Astrocyte (in vitro differentiated cells and primary cell): ENCODE measurements at regions not wholly inside any gene's neighbourhood (a gene's known extent, or its start where the extent isn't known, plus 50 kb on each side); places are given as distances from the start of the nearest gene placed in this dataset.
"Not testable (repeated sequence)": the region's sequence is repeated elsewhere in the genome, so short reads cannot be mapped to it uniquely, and the experiment has no call there.

Experiments used
- DNase-seq: peaks from one replicate; pipeline ENCODE4 v3.0.0-alpha.2; 2010; ENCODE audit warnings: low read depth
- FAIRE-seq: peaks from 2 replicates; lab custom pipeline; 2011; peaks lifted over from hg19 to GRCh38; lab: Jason Lieb, UNC
- H2AFZ ChIP-seq: 2 replicates; pipeline ENCODE4 v1.6.0; 2012; ENCODE audit warnings: low read depth, low read length, inconsistent platforms
- H3K27ac ChIP-seq: 2 replicates; pipeline ENCODE4 v1.5.1; 2011; ENCODE audit warnings: low read depth, low read length, inconsistent platforms
- H3K27me3 ChIP-seq: 2 replicates; pipeline ENCODE4 v1.6.0; 2011; ENCODE audit warnings: low read length, inconsistent platforms; ENCODE audit not compliant: insufficient read depth
- H3K36me3 ChIP-seq: 2 replicates; pipeline ENCODE4 v1.5.1; 2011; ENCODE audit warnings: low read length, inconsistent platforms; ENCODE audit not compliant: insufficient read depth
- H3K4me1 ChIP-seq: 2 replicates; pipeline ENCODE4 v1.5.1; 2011; ENCODE audit warnings: low read length, inconsistent platforms; ENCODE audit not compliant: insufficient read depth
- H3K4me2 ChIP-seq: 2 replicates; pipeline ENCODE4 v1.6.0; 2012; ENCODE audit warnings: low read length, inconsistent platforms
- H3K4me3 ChIP-seq: 2 replicates; pipeline ENCODE4 v1.5.1; 2011; ENCODE audit warnings: low read depth, mild to moderate bottlenecking, low read length, inconsistent platforms; ENCODE audit not compliant: insufficient read depth
- H3K79me2 ChIP-seq: 2 replicates; pipeline ENCODE4 v1.6.0; 2012; ENCODE audit warnings: mild to moderate bottlenecking, low read length, inconsistent platforms; ENCODE audit not compliant: insufficient read depth
- H3K9ac ChIP-seq: 2 replicates; pipeline ENCODE4 v1.6.0; 2012; ENCODE audit warnings: mild to moderate bottlenecking, low read length, inconsistent platforms
- H3K9me3 ChIP-seq: 2 replicates; pipeline ENCODE4 v1.5.1; 2012; ENCODE audit warnings: low read depth, mild to moderate bottlenecking, low read length, inconsistent platforms; ENCODE audit not compliant: insufficient read depth
- H4K20me1 ChIP-seq: 2 replicates; pipeline ENCODE4 v1.6.0; 2012; ENCODE audit warnings: low read length, inconsistent platforms; ENCODE audit not compliant: insufficient read depth
- H3K27ac Mint-ChIP-seq: one replicate; pipeline ENCODE4 v1.8.0; 2021; ENCODE audit warnings: mild to moderate bottlenecking, mixed read lengths; ENCODE audit not compliant: unreplicated experiment
- H3K27me3 Mint-ChIP-seq: one replicate; pipeline ENCODE4 v1.8.0; 2021; ENCODE audit warnings: low read depth, mixed read lengths; ENCODE audit not compliant: unreplicated experiment
- H3K36me3 Mint-ChIP-seq: one replicate; pipeline ENCODE4 v1.8.0; 2021; ENCODE audit warnings: low read depth, mixed read lengths; ENCODE audit not compliant: unreplicated experiment
- H3K4me1 Mint-ChIP-seq: one replicate; pipeline ENCODE4 v1.8.0; 2021; ENCODE audit warnings: low read depth, mixed read lengths; ENCODE audit not compliant: unreplicated experiment
- H3K4me3 Mint-ChIP-seq: one replicate; pipeline ENCODE4 v1.8.0; 2021; ENCODE audit warnings: mild to moderate bottlenecking, moderate library complexity, mixed read lengths; ENCODE audit not compliant: unreplicated experiment
- H3K9me3 Mint-ChIP-seq: one replicate; pipeline ENCODE4 v1.8.0; 2021; ENCODE audit warnings: mild to moderate bottlenecking, mixed read lengths; ENCODE audit not compliant: unreplicated experiment
- EZH2 ChIP-seq: IDR thresholded peaks from 2 replicates; pipeline ENCODE4 v1.6.1; 2012; ENCODE audit warnings: mild to moderate bottlenecking, low read length, inconsistent platforms; ENCODE audit not compliant: insufficient read depth
- TF ChIP-seq, protein P1 (sequence below): IDR thresholded peaks from 2 replicates; pipeline ENCODE4 v1.5.1; 2011; ENCODE audit warnings: low read depth, mild to moderate bottlenecking, inconsistent platforms, low read length, moderate library complexity; ENCODE audit not compliant: insufficient read depth

GRCh38 chr4:128672596-128672995 lies 136.9 kb upstream of the JADE1 start:
- H3K9me3 Mint-ChIP-seq, result peaks cover 17% of the 10 kb centered on the region
- not testable (repeated sequence) for H3K27ac Mint-ChIP-seq, DNase-seq, H3K36me3 ChIP-seq, H2AFZ ChIP-seq, H3K4me3 Mint-ChIP-seq, H3K27ac ChIP-seq, H3K79me2 ChIP-seq, H3K4me3 ChIP-seq, H3K9ac ChIP-seq, H3K27me3 Mint-ChIP-seq, H3K4me2 ChIP-seq, H3K36me3 Mint-ChIP-seq, H3K4me1 ChIP-seq, H3K9me3 ChIP-seq, FAIRE-seq, H4K20me1 ChIP-seq, H3K4me1 Mint-ChIP-seq, H3K27me3 ChIP-seq

- no peaks in the 10 kb centered on the region for H3K36me3 Mint-ChIP-seq
- H3K4me3 Mint-ChIP-seq, result no peak overlapping the region
- H3K27ac Mint-ChIP-seq, result no peak overlapping the region
- H2AFZ ChIP-seq, result no peak overlapping the region
- H3K36me3 ChIP-seq, result no peaks in the 10 kb centered on the region
- H3K4me2 ChIP-seq, result no peak overlapping the region
- no peak overlapping the region for H3K4me3 ChIP-seq
- no peaks in the 10 kb centered on the region for H3K79me2 ChIP-seq
- peaks cover 17% of the 10 kb centered on the region for H3K9me3 Mint-ChIP-seq
- no peaks in the 10 kb centered on the region for H3K4me1 ChIP-seq
- H3K9me3 ChIP-seq, result no peaks in the 10 kb centered on the region
- no peaks in the 10 kb centered on the region for H3K27me3 Mint-ChIP-seq
- H3K27ac ChIP-seq, result no peak overlapping the region
- DNase-seq (no peak), FAIRE-seq (no peak)
- no peaks in the 10 kb centered on the region for H3K27me3 ChIP-seq
- H4K20me1 ChIP-seq, result no peaks in the 10 kb centered on the region
- peaks cover 2% of the 10 kb centered on the region for H3K4me1 Mint-ChIP-seq
- H3K9ac ChIP-seq, result no peak overlapping the region
- TF ChIP-seq EZH2, result no peak
- TF ChIP-seq, protein P1, sequence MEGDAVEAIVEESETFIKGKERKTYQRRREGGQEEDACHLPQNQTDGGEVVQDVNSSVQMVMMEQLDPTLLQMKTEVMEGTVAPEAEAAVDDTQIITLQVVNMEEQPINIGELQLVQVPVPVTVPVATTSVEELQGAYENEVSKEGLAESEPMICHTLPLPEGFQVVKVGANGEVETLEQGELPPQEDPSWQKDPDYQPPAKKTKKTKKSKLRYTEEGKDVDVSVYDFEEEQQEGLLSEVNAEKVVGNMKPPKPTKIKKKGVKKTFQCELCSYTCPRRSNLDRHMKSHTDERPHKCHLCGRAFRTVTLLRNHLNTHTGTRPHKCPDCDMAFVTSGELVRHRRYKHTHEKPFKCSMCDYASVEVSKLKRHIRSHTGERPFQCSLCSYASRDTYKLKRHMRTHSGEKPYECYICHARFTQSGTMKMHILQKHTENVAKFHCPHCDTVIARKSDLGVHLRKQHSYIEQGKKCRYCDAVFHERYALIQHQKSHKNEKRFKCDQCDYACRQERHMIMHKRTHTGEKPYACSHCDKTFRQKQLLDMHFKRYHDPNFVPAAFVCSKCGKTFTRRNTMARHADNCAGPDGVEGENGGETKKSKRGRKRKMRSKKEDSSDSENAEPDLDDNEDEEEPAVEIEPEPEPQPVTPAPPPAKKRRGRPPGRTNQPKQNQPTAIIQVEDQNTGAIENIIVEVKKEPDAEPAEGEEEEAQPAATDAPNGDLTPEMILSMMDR, result no peak
Measured at GRCh38 chr4:128670513-128670912, 139.0 kb upstream of the JADE1 start.

DNA sequence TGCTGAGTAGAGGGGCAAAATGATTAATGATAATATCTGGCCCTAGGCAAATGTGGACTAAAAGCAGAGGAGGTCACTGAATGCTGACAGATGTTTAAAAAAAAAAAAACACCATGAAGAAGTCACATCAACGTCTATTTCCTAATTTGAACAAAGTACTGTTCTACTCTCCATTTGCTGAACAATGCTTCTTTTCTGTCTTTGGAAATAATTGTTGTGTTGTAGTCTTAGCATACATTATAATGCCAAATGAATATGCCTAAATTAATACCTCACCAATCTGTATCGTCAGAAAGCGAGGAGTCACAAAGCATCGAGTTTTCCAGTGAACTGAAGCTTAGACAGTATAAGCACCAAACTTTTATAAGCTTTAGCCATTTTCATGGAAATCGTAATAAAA lies 140.9 kb upstream of the JADE1 start:
- no peak for FAIRE-seq
- no peaks in the 10 kb centered on the region for H3K36me3 Mint-ChIP-seq
- no peak for DNase-seq
- peaks cover 3% of the 10 kb centered on the region for H3K27me3 Mint-ChIP-seq
- Histone ChIP-seq H2AFZ (no peak overlapping the region), H3K9ac (no peak overlapping the region), H3K27me3 (no peaks in the 10 kb centered on the region), H3K9me3 (no peaks in the 10 kb centered on the region), H3K4me2 (no peak overlapping the region), H3K4me3 (no peak overlapping the region), H3K79me2 (no peaks in the 10 kb centered on the region), H3K36me3 (no peaks in the 10 kb centered on the region), H3K27ac (no peak overlapping the region), H4K20me1 (no peaks in the 10 kb centered on the region), H3K4me1 (no peaks in the 10 kb centered on the region)
- no peak overlapping the region for H3K4me3 Mint-ChIP-seq
- no peaks in the 10 kb centered on the region for H3K4me1 Mint-ChIP-seq
- TF ChIP-seq, protein P1, result no peak
- no peak for TF ChIP-seq EZH2
- H3K9me3 Mint-ChIP-seq, result peaks cover 19% of the 10 kb centered on the region
- H3K27ac Mint-ChIP-seq, result no peak overlapping the region
